ENCODE measurements at regions not wholly inside any gene's neighbourhood (a gene's known extent, or its start where the extent isn't known, plus 50 kb on each side); places are given as distances from the start of the nearest gene placed in this dataset.
"Not testable (repeated sequence)": the region's sequence is repeated elsewhere in the genome, so short reads cannot be mapped to it uniquely, and the experiment has no call there.

GRCh38 chr19:22502766-22503165, 80.6 kb upstream of the ZNF98 start:
- ATAC-seq (no peak), DNase-seq (no peak)
- in situ Hi-C loops (cut with MboI; ENCODE audit: low sequenced_read_pairs in 4 of 4): no loop called here
- no peaks in the 10 kb centered on the region for H3K27me3 ChIP-seq
- no peaks in the 10 kb centered on the region for H3K9me3 ChIP-seq
- H3K27ac ChIP-seq: no peak overlapping the region
- no peaks in the 10 kb centered on the region for H3K36me3 ChIP-seq
- H3K4me3 ChIP-seq: no peak overlapping the region
- TF ChIP-seq POLR2A (IDR thresholded peaks at IDR 0.05) (no peak), CTCF (IDR thresholded peaks at IDR 0.05 in 4 of 5, conservative IDR thresholded peaks at IDR 0.05 in 1 of 5) (no peak)
- no peaks in the 10 kb centered on the region for H3K4me1 ChIP-seq
- intact Hi-C loops (cut with DNase I; ENCODE audit: low total_unique reads): no loop called here

- ATAC-seq; H3K9me3 ChIP-seq; H3K4me3 ChIP-seq; H3K4me1 ChIP-seq; in situ Hi-C loops (cut with MboI; ENCODE audit: low sequenced_read_pairs in 4 of 4); intact Hi-C loops (cut with DNase I; ENCODE audit: low total_unique reads); H3K27ac ChIP-seq; H3K27me3 ChIP-seq; DNase-seq; H3K36me3 ChIP-seq: not testable (repeated sequence)
Measured at GRCh38 chr19:22498831-22499430, 76.8 kb upstream of the ZNF98 start.

GRCh38 chr19:22491746-22492145, 69.6 kb upstream of the ZNF98 start:
- H3K4me1 ChIP-seq: no peaks in the 10 kb centered on the region
- in situ Hi-C loops (cut with MboI; ENCODE audit: low sequenced_read_pairs in 4 of 4) (no loop called here), intact Hi-C loops (cut with DNase I; ENCODE audit: low total_unique reads) (no loop called here)
- no peak overlapping the region for H3K27ac ChIP-seq
- no peaks in the 10 kb centered on the region for H3K36me3 ChIP-seq
- no peak for TF ChIP-seq POLR2A (IDR thresholded peaks at IDR 0.05)
- TF ChIP-seq CTCF (IDR thresholded peaks at IDR 0.05 in 4 of 5, conservative IDR thresholded peaks at IDR 0.05 in 1 of 5): no peak
- no peak overlapping the region for H3K4me3 ChIP-seq
- no peaks in the 10 kb centered on the region for H3K9me3 ChIP-seq
- H3K27me3 ChIP-seq: no peaks in the 10 kb centered on the region
- no peak for ATAC-seq
- no peak for DNase-seq

GRCh38 chr19:22483514-22483913, 61.4 kb upstream of the ZNF98 start:
- H3K27me3 ChIP-seq; H3K4me3 ChIP-seq; H3K4me1 ChIP-seq; ATAC-seq; H3K36me3 ChIP-seq; intact Hi-C loops (cut with DNase I; ENCODE audit: low total_unique reads); H3K9me3 ChIP-seq; H3K27ac ChIP-seq; in situ Hi-C loops (cut with MboI; ENCODE audit: low sequenced_read_pairs in 4 of 4); DNase-seq: not testable (repeated sequence)

- peaks cover 15 to 34% (median 16%) of the 10 kb centered on the region in 3 donors for H3K9me3 ChIP-seq
- in situ Hi-C loops (cut with MboI; ENCODE audit: low sequenced_read_pairs in 4 of 4) (no loop called here), intact Hi-C loops (cut with DNase I; ENCODE audit: low total_unique reads) (no loop called here)
- ATAC-seq: no peak
- TF ChIP-seq POLR2A (IDR thresholded peaks at IDR 0.05) (no peak), CTCF (IDR thresholded peaks at IDR 0.05 in 4 of 5, conservative IDR thresholded peaks at IDR 0.05 in 1 of 5) (no peak)
- DNase-seq: no peak
- H3K27me3 ChIP-seq: no peaks in the 10 kb centered on the region
- H3K4me1 ChIP-seq: no peaks in the 10 kb centered on the region
- H3K4me3 ChIP-seq: no peak overlapping the region
- no peaks in the 10 kb centered on the region for H3K36me3 ChIP-seq
- H3K27ac ChIP-seq: no peak overlapping the region
Measured at GRCh38 chr19:22472180-22472637, 50.1 kb upstream of the ZNF98 start.
